A549 (cell line): ENCODE measurements at regions not wholly inside any gene's neighbourhood (a gene's known extent, or its start where the extent isn't known, plus 50 kb on each side); places are given as distances from the start of the nearest gene placed in this dataset.
"Not testable (repeated sequence)": the region's sequence is repeated elsewhere in the genome, so short reads cannot be mapped to it uniquely, and the experiment has no call there.

ENCODE experiments used
- ATAC-seq, 2 experiments: fragments of 200-7000 bp in 1 of 2; fragments of >200 bp in 1 of 2; cut with Nextera tagmentation in 1 of 2; cut with Tn5 transposase in 1 of 2; 3 replicates each; pipeline versions ENCODE4 v1.8.0 to v1.9.1; 2018 to 2020; ENCODE audit warnings: mild to moderate bottlenecking in 1 of 2, moderate library complexity in 1 of 2
- CTCF ChIA-PET: fragments of 300-600 bp; sonication (Branson Sonifier 250); formaldehyde crosslinking; extraction: SDS; loops from one replicate; lab custom pipeline; 2021; ENCODE audit warnings: antibody characterized with exemption, inconsistent platforms; lab: Yijun Ruan, JAX
- POLR2A ChIA-PET: fragments of 350-600 bp; formaldehyde crosslinking; extraction: SDS; loops from one replicate; lab custom pipeline; 2021; ENCODE audit warnings: antibody characterized with exemption, inconsistent platforms; lab: Yijun Ruan, JAX
- DNase-seq, 2 experiments: peaks; one replicate each; pipeline versions ENCODE4 v3.0.0 to v3.0.0-alpha.2; 2011 to 2016; ENCODE audit warnings: low read depth in 1 of 2, low spot score in 1 of 2
- FAIRE-seq: peaks from 2 replicates; lab custom pipeline; 2011; peaks lifted over from hg19 to GRCh38; lab: Jason Lieb, UNC
- H3K27ac ChIP-seq, 2 experiments: fragments of >200 bp; sonication (Bioruptor Twin); formaldehyde crosslinking; 3 replicates each; pipeline ENCODE4 v1.5.1; 2016 to 2017
- H3K4me1 ChIP-seq: fragments of >200 bp; sonication (Bioruptor Twin); formaldehyde crosslinking; 3 replicates; pipeline ENCODE4 v1.6.1; 2016
- H3K4me2 ChIP-seq: fragments of >200 bp; sonication (Bioruptor Twin); formaldehyde crosslinking; 3 replicates; pipeline ENCODE4 v1.6.1; 2016
- H3K4me3 ChIP-seq: fragments of >200 bp; sonication (Bioruptor Twin); formaldehyde crosslinking; 3 replicates; pipeline ENCODE4 v1.5.1; 2016
- H3K9me3 ChIP-seq: fragments of >200 bp; sonication (Bioruptor Twin); formaldehyde crosslinking; 3 replicates; pipeline ENCODE4 v1.6.1; 2016
- CBX8 ChIP-seq: fragments of 200-600 bp; sonication (generic); IDR thresholded peaks from 2 replicates; pipeline ENCODE4 v1.6.1; 2016
- E2F6 ChIP-seq: IDR thresholded peaks from 2 replicates; pipeline ENCODE4 v1.6.1; 2012; ENCODE audit warnings: low read depth, borderline replicate concordance
- EHF ChIP-seq: fragments of 250-450 bp; sonication (Bioruptor Pico); IDR thresholded peaks from 2 replicates; pipeline ENCODE4 v1.5.0; 2020; ENCODE audit warnings: mild to moderate bottlenecking
- ELK1 ChIP-seq: fragments of 150-350 bp; IDR thresholded peaks from 2 replicates; pipeline ENCODE4 v1.6.1; 2014; ENCODE audit warnings: low read depth, mild to moderate bottlenecking, low read length
- EP300 ChIP-seq, 2 experiments: fragments of >200 bp; sonication (Bioruptor Twin); formaldehyde crosslinking; IDR thresholded peaks; 2 replicates in 1 of 2; 3 replicates in 1 of 2; pipeline ENCODE4 v1.6.1; 2016 to 2017
- ESRRA ChIP-seq: fragments of 150-350 bp; IDR thresholded peaks from 2 replicates; pipeline ENCODE4 v1.6.1; 2014; ENCODE audit warnings: mild to moderate bottlenecking, low read length, borderline replicate concordance
- FOSB ChIP-seq: fragments of 250-450 bp; sonication (Bioruptor Pico); IDR thresholded peaks from 2 replicates; pipeline ENCODE4 v1.5.0; 2020; ENCODE audit warnings: mild to moderate bottlenecking, moderate library complexity
- FOSL2 ChIP-seq, 2 experiments: fragments of 450-650 bp in 1 of 2; fragments of >200 bp in 1 of 2; sonication (Bioruptor Twin) in 1 of 2; formaldehyde crosslinking; IDR thresholded peaks; 2 replicates each; pipeline versions ENCODE4 v1.5.0 to v1.6.1; 2016 to 2020; ENCODE audit warnings: mild to moderate bottlenecking in 1 of 2, moderate library complexity in 1 of 2
- FOXS1 ChIP-seq: fragments of 250-450 bp; sonication (Bioruptor Pico); IDR thresholded peaks from 2 replicates; pipeline ENCODE4 v1.5.0; 2020; ENCODE audit warnings: mild to moderate bottlenecking, moderate library complexity
- HDAC2 ChIP-seq: fragments of 200-600 bp; sonication (generic); IDR thresholded peaks from 2 replicates; pipeline ENCODE4 v1.6.1; 2016
- HOXA7 ChIP-seq: fragments of 250-450 bp; sonication (Bioruptor Pico); IDR thresholded peaks from 2 replicates; pipeline ENCODE4 v1.5.0; 2020; ENCODE audit warnings: mild to moderate bottlenecking, moderate library complexity
- HOXB5 ChIP-seq: fragments of 250-450 bp; sonication (Bioruptor Pico); IDR thresholded peaks from 2 replicates; pipeline ENCODE4 v1.5.0; 2020; ENCODE audit warnings: mild to moderate bottlenecking, moderate library complexity
- JUN ChIP-seq, 2 experiments: fragments of >200 bp; sonication (Bioruptor Twin); formaldehyde crosslinking; IDR thresholded peaks; 2 replicates in 1 of 2; 3 replicates in 1 of 2; pipeline ENCODE4 v1.6.1; 2016 to 2017
- MAFK ChIP-seq: fragments of 450-650 bp; IDR thresholded peaks from 2 replicates; pipeline ENCODE4 v1.6.1; 2014; ENCODE audit not compliant: partially characterized antibody
- MAZ ChIP-seq: fragments of 150-350 bp; IDR thresholded peaks from 2 replicates; pipeline ENCODE4 v1.6.1; 2014; ENCODE audit warnings: antibody characterized with exemption, low read depth, low read length, borderline replicate concordance
- NFE2L2 ChIP-seq: fragments of 150-350 bp; conservative IDR thresholded peaks from 2 replicates; pipeline ENCODE4 v1.6.1; 2014; ENCODE audit warnings: low read length
- NPAS2 ChIP-seq: fragments of 250-450 bp; sonication (Bioruptor Pico); IDR thresholded peaks from 2 replicates; pipeline ENCODE4 v1.8.0; 2022; ENCODE audit warnings: mild to moderate bottlenecking, moderate library complexity, borderline replicate concordance
- NR3C1 ChIP-seq: fragments of >200 bp; sonication (Bioruptor Twin); formaldehyde crosslinking; IDR thresholded peaks from 3 replicates; pipeline ENCODE4 v1.6.1; 2017
- PHF8 ChIP-seq: fragments of 200-600 bp; sonication (generic); IDR thresholded peaks from 2 replicates; pipeline ENCODE4 v1.6.1; 2016; ENCODE audit warnings: low read depth, mild to moderate bottlenecking, antibody characterized with exemption, moderate library complexity, borderline replicate concordance
- POLR2A ChIP-seq: IDR thresholded peaks from 2 replicates; pipeline ENCODE4 v1.6.1; 2012; ENCODE audit warnings: mild to moderate bottlenecking, low read length
- POLR2AphosphoS2 ChIP-seq: conservative IDR thresholded peaks from 2 replicates; pipeline ENCODE4 v1.6.1; 2012; ENCODE audit warnings: low read length, improper control_type of control experiment, inconsistent platforms
- RAD21 ChIP-seq, 2 experiments: fragments of >200 bp in 1 of 2; sonication (Bioruptor Twin) in 1 of 2; formaldehyde crosslinking in 1 of 2; IDR thresholded peaks in 1 of 2; conservative IDR thresholded peaks in 1 of 2; 2 replicates in 1 of 2; 3 replicates in 1 of 2; pipeline ENCODE4 v1.6.1; 2012 to 2018; ENCODE audit warnings: inconsistent platforms in 1 of 2
- RARB ChIP-seq: fragments of 250-450 bp; sonication (Bioruptor Pico); IDR thresholded peaks from 2 replicates; pipeline ENCODE4 v1.8.0; 2021; ENCODE audit warnings: mild to moderate bottlenecking, moderate library complexity
- RFX5 ChIP-seq: fragments of 450-650 bp; IDR thresholded peaks from 2 replicates; pipeline ENCODE4 v1.7.1; 2014; ENCODE audit warnings: antibody characterized with exemption, mild to moderate bottlenecking, moderate library complexity
- SMC3 ChIP-seq: fragments of >200 bp; sonication (Bioruptor Twin); formaldehyde crosslinking; IDR thresholded peaks from 3 replicates; pipeline ENCODE4 v1.6.1; 2018; ENCODE audit warnings: inconsistent platforms
- TFCP2L1 ChIP-seq: fragments of 250-450 bp; sonication (Bioruptor Pico); IDR thresholded peaks from 2 replicates; pipeline ENCODE4 v1.5.0; 2021; ENCODE audit warnings: mild to moderate bottlenecking
- USF2 ChIP-seq: fragments of 450-650 bp; IDR thresholded peaks from 2 replicates; pipeline ENCODE4 v1.6.1; 2014; ENCODE audit warnings: antibody characterized with exemption
- ZC3H11A ChIP-seq: fragments of 450-650 bp; IDR thresholded peaks from 2 replicates; pipeline ENCODE4 v1.6.1; 2014; ENCODE audit warnings: antibody characterized with exemption, mild to moderate bottlenecking
- ZFP36 ChIP-seq: fragments of 450-650 bp; IDR thresholded peaks from 2 replicates; pipeline ENCODE4 v1.6.1; 2014; ENCODE audit warnings: borderline replicate concordance; ENCODE audit not compliant: partially characterized antibody
- ZSCAN20 ChIP-seq: fragments of 250-450 bp; sonication (Bioruptor Pico); IDR thresholded peaks from 2 replicates; pipeline ENCODE4 v1.8.0; 2022; ENCODE audit warnings: mild to moderate bottlenecking, moderate library complexity
- WGBS: methylation state at CpG from one replicate; pipeline ENCODE4 v1.1.6; 2017; ENCODE audit errors: missing lambda C conversion rate; 5-methylcytosine and 5-hydroxymethylcytosine counted together

- ChIA-PET POLR2A (no interaction called here), CTCF (no interaction called here)
- Histone ChIP-seq H3K4me3 (no peak overlapping the region), H3K4me1 (no peaks in the 10 kb centered on the region), H3K9me3 (peaks cover 3% of the 10 kb centered on the region; the same call in 1 of the 3 replicates), H3K4me2 (no peak overlapping the region), H3K27ac (no peak overlapping the region)
- DNase-seq = no peak
- TF ChIP-seq HOXB5 (CRISPR knock-in tag) = no peak
- TF ChIP-seq NR3C1 = no peak
- TF ChIP-seq E2F6 = no peak
- TF ChIP-seq MAFK = no peak
- no peak for TF ChIP-seq ZC3H11A
- TF ChIP-seq NFE2L2 = no peak
- TF ChIP-seq RAD21 (conservative IDR thresholded peaks at IDR 0.05 in 1 of 2, IDR thresholded peaks at IDR 0.05 in 1 of 2) = no peak
- TF ChIP-seq NPAS2 = no peak
- TF ChIP-seq FOXS1 (CRISPR knock-in tag) = no peak
- TF ChIP-seq RFX5 = no peak
- TF ChIP-seq RARB (CRISPR knock-in tag) = no peak
- TF ChIP-seq FOSB (CRISPR knock-in tag) = no peak
- TF ChIP-seq EP300 (IDR thresholded peaks at IDR 0.05) = no peak
- no peak for TF ChIP-seq ZFP36
- no peak for TF ChIP-seq TFCP2L1 (CRISPR knock-in tag)
- no peak for TF ChIP-seq POLR2A
- no peak for TF ChIP-seq JUN (IDR thresholded peaks at IDR 0.05)
- TF ChIP-seq POLR2AphosphoS2 = no peak
- TF ChIP-seq ZSCAN20 (CRISPR knock-in tag) = no peak
- WGBS = 6% methylated on average over 2 of the region's 2 CpGs
- FAIRE-seq = no peak
- no peak for ATAC-seq
Observed at GRCh38 chr9:103355000-103355399, 359.9 kb downstream of the CYLC2 start.

GRCh38 chr9:103357980-103358379 lies 362.8 kb downstream of the CYLC2 start:
- H3K4me1 ChIP-seq, ATAC-seq, H3K9me3 ChIP-seq, H3K27ac ChIP-seq, H3K4me2 ChIP-seq, POLR2A ChIA-PET, FAIRE-seq, CTCF ChIA-PET, DNase-seq, H3K4me3 ChIP-seq: not testable (repeated sequence)
- WGBS = 32% methylated on average over 3 of the region's 3 CpGs

GRCh38 chr9:103361906-103362305 lies 366.8 kb downstream of the CYLC2 start:
- no peaks in the 10 kb centered on the region for H3K4me1 ChIP-seq
- TF ChIP-seq NFE2L2 = no peak
- TF ChIP-seq ESRRA = no peak
- no peak for TF ChIP-seq RFX5
- TF ChIP-seq FOSL2 (IDR thresholded peaks at IDR 0.05) = no peak
- TF ChIP-seq FOSL2 (CRISPR knock-in tag; IDR thresholded peaks at IDR 0.05) = no peak
- no peak for TF ChIP-seq EP300 (IDR thresholded peaks at IDR 0.05)
- no peak for TF ChIP-seq CBX8
- TF ChIP-seq ELK1 = no peak
- TF ChIP-seq RAD21 (conservative IDR thresholded peaks at IDR 0.05 in 1 of 2, IDR thresholded peaks at IDR 0.05 in 1 of 2) = no peak
- TF ChIP-seq EHF (CRISPR knock-in tag) = no peak
- no peak for TF ChIP-seq SMC3
- TF ChIP-seq MAZ = no peak
- no peak for TF ChIP-seq HOXA7
- TF ChIP-seq USF2 = no peak
- no peak for TF ChIP-seq ZC3H11A
- TF ChIP-seq PHF8 = no peak
- TF ChIP-seq HDAC2 = no peak
- no peak for DNase-seq
- FAIRE-seq = no peak
- no peak overlapping the region for H3K4me2 ChIP-seq
- H3K27ac ChIP-seq = no peak overlapping the region
- no peak overlapping the region for H3K4me3 ChIP-seq
- ChIA-PET POLR2A (no interaction called here), CTCF (no interaction called here)
- H3K9me3 ChIP-seq = no peaks in the 10 kb centered on the region
- no peak for ATAC-seq
